Gastroesophageal sphincter (tissue), 3 donors: ENCODE measurements at regions not wholly inside any gene's neighbourhood (a gene's known extent, or its start where the extent isn't known, plus 50 kb on each side); places are given as distances from the start of the nearest gene placed in this dataset.

Experiments used
- POLR2AphosphoS5 ChIP-seq: sonication (generic); formaldehyde crosslinking; IDR thresholded peaks from one replicate; pipeline ENCODE4 v1.6.1; 2017; ENCODE audit warnings: antibody characterized with exemption
- TF ChIP-seq, protein P1 (sequence below), 4 experiments: fragments of 200-600 bp in 2 of 4; fragments of 450-650 bp in 2 of 4; sonication (generic) in 1 of 4; IDR thresholded peaks; one replicate each; pipeline ENCODE4 v1.5.1; 2017 to 2019; ENCODE audit warnings: antibody characterized with exemption in 4 of 4, mild to moderate bottlenecking in 2 of 4, moderate library complexity in 2 of 4

DNA sequence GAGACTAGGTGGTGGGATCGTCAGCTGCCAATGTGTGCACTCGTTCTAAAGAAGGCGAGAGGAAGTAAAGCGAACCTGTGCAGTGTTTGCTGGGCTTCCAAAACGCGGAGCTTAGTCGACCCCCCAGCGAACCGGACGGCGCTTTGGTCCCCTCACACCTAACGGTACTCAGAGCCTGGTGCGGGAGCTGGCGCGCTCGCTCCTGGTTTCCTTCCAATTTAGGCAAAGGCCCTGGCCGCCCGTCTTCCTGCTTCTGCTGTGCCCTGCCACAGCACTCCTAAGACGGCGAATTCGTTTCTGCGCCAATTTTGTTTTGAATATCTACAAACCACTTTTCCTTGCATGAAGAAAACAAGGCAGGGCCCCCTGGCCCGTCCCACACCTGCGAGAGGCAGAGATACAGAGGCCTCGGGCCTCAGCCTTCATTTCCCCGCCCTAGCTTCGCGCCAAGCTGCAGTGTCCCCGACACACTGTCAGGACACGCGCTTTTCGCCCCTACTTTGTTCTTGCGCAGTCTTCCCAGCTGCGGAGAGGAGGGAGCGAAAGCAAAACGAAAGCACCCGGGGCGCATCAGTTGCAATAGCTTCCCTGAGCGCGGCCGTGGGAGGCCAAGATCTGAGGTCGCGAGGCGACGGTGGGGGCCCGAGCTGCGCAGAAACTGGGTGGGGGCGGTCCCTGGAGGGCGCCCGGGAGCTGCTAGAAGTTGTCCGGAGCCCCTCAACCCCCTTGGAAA lies 111.9 kb downstream of the KCNRG start:
- TF ChIP-seq, protein P1, sequence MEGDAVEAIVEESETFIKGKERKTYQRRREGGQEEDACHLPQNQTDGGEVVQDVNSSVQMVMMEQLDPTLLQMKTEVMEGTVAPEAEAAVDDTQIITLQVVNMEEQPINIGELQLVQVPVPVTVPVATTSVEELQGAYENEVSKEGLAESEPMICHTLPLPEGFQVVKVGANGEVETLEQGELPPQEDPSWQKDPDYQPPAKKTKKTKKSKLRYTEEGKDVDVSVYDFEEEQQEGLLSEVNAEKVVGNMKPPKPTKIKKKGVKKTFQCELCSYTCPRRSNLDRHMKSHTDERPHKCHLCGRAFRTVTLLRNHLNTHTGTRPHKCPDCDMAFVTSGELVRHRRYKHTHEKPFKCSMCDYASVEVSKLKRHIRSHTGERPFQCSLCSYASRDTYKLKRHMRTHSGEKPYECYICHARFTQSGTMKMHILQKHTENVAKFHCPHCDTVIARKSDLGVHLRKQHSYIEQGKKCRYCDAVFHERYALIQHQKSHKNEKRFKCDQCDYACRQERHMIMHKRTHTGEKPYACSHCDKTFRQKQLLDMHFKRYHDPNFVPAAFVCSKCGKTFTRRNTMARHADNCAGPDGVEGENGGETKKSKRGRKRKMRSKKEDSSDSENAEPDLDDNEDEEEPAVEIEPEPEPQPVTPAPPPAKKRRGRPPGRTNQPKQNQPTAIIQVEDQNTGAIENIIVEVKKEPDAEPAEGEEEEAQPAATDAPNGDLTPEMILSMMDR (IDR thresholded peaks at IDR 0.05), result no peak
- peak; percentile 15 for TF ChIP-seq POLR2AphosphoS5
